D721Med (cell line): ENCODE measurements at regions not wholly inside any gene's neighbourhood (a gene's known extent, or its start where the extent isn't known, plus 50 kb on each side); places are given as distances from the start of the nearest gene placed in this dataset.

Experiments used
- DNase-seq: peaks from one replicate; pipeline ENCODE4 v3.0.0; 2011; ENCODE audit warnings: low spot score; ENCODE audit not compliant: insufficient read length
- FAIRE-seq: peaks from 2 replicates; lab custom pipeline; 2011; peaks lifted over from hg19 to GRCh38; lab: Jason Lieb, UNC
- CTCF ChIP-seq: IDR thresholded peaks from 2 replicates; pipeline ENCODE4 v1.5.1; 2012; ENCODE audit warnings: mild to moderate bottlenecking, control low read depth; ENCODE audit not compliant: insufficient read depth; ENCODE audit errors: missing control alignments

DNA sequence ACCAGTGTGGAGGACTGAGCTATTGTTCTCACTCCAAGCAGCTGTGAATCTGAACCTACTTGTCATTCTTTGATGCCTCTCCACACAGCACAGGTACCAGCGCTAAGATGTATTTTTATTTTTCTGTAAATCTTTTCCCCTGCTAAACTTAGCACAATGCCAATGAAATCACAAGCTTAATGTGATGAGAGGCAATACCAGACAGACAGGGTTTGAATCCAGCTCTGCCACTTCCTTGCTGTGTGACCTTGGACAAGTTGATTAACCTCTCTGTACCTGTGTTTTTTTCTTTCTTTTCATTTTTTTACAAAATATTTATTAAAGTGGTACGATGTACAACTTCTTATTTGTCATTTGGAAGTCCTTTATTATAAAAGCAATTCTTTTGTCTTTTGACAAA, 757.6 kb downstream of the MED13L start:
- FAIRE-seq (no peak), DNase-seq (no peak)
- no peak for TF ChIP-seq CTCF

- FAIRE-seq (no peak), DNase-seq (no peak)
- TF ChIP-seq CTCF, result no peak
Measured at GRCh38 chr12:115519359-115519758, 758.1 kb downstream of the MED13L start.

- no peak for DNase-seq
- no peak for TF ChIP-seq CTCF
- FAIRE-seq, result no peak
Measured at GRCh38 chr12:115517913-115518312, 759.6 kb downstream of the MED13L start.

- DNase-seq (no peak), FAIRE-seq (no peak)
- no peak for TF ChIP-seq CTCF
Measured at GRCh38 chr12:115511986-115512711, 765.3 kb downstream of the MED13L start.

- FAIRE-seq, result no peak
- no peak for DNase-seq
- TF ChIP-seq CTCF, result no peak
Measured at GRCh38 chr12:115511305-115511704, 766.2 kb downstream of the MED13L start.

DNA sequence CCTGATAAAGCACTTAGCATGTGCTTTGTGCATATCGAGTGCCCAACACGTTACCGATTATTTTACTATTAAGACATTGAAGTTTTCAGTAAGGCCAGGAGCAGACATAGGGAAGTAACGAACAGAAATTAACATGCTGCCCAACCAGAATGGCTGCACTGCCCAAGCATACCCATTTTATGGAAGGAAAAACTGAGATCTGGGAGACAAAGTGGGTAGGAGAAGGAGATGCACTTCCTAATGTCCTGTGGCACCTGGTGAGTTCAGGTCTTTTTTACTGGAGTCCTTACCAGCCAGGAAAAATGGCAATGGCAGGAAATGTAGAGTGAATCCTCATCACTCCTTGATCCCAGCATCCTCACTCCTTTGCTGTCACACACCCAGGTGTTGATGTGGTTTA, 768.5 kb downstream of the MED13L start:
- DNase-seq, result no peak

More for the DNA sequence above, 768.5 kb downstream of the MED13L start:
- TF ChIP-seq CTCF, result no peak
- no peak for FAIRE-seq
